ENCODE measurements at regions not wholly inside any gene's neighbourhood (a gene's known extent, or its start where the extent isn't known, plus 50 kb on each side); places are given as distances from the start of the nearest gene placed in this dataset.

GRCh38 chr12:131621701-131622421 is 89.0 kb upstream of the SFSWAP start:
- TF ChIP-seq CTCF (IDR thresholded peaks at IDR 0.05) (no peak), POLR2A (IDR thresholded peaks at IDR 0.05) (no peak)
